ENCODE measurements at regions not wholly inside any gene's neighbourhood (a gene's known extent, or its start where the extent isn't known, plus 50 kb on each side); places are given as distances from the start of the nearest gene placed in this dataset.

DNA sequence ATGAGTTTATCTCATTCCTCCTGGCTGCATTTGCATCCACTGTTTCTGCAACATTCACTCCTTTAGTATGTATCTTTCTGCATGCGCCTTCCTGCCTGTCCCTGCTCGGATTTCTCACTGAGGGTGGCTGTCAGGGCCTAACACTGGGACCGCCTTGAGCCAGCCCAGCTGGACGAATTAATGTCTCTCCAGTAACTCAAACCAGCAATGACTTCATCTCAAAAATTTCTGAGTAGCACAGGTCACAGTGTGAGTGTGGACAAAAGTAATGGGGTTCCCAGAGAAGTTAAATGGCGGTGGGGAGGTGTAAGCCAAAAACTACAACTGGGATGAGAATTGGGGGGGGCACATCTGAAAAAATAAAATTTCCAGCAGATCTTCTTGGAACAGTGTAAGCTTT, 444.0 kb upstream of the MGMT start:
- no peak for FAIRE-seq
- Histone ChIP-seq H3K9ac (replicated peaks; ENCODE audit: extremely low read depth, insufficient read depth, low read length) (no peak overlapping the region), H3K27ac (ENCODE audit: insufficient read depth, low read depth, low read length) (no peak overlapping the region), H3K9me1 (replicated peaks; ENCODE audit: control insufficient read depth, extremely low read depth, insufficient read depth, low read length) (no peaks in the 10 kb centered on the region), H3K36me3 (ENCODE audit: control insufficient read depth in 2 of 2, extremely low read depth in 1 of 2, insufficient read depth in 2 of 2, low read length in 2 of 2) (no peaks in the 10 kb centered on the region), H3K79me2 (ENCODE audit: control insufficient read depth, insufficient read depth, low read length) (no peaks in the 10 kb centered on the region), H3K4me3 (replicated peaks in 1 of 3; ENCODE audit: insufficient read depth in 1 of 3, low read depth in 1 of 3, low read length in 3 of 3) (no peak overlapping the region), H3K27me3 (ENCODE audit: control insufficient read depth in 2 of 2, insufficient read depth in 2 of 2, low read length in 2 of 2) (peaks cover 0 to 2% of the 10 kb centered on the region in 2 experiments), H4K20me1 (replicated peaks; ENCODE audit: control insufficient read depth, extremely low read depth, insufficient read depth, low read length) (no peaks in the 10 kb centered on the region), H3K9me3 (replicated peaks; ENCODE audit: control insufficient read depth, insufficient read depth, low read length) (no peaks in the 10 kb centered on the region), H2AFZ (ENCODE audit: low read depth, low read length) (no peak overlapping the region), H3K4me2 (ENCODE audit: insufficient read depth, low read length) (no peak overlapping the region), H3K4me1 (ENCODE audit: control insufficient read depth, extremely low read depth, insufficient read depth, low read length) (no peaks in the 10 kb centered on the region)
- ChIA-PET CTCF (interaction anchor here (1.2 kb wide), 1 partner anchor 948 kb away, joined by 3 read pairs; no protein-coding TSS in a partner anchor), POLR2A (no interaction called here)
- BruUV-seq (replicated peaks): no TSS peak
- intact Hi-C loops (cut with micrococcal nuclease): no loop called here
- dilution Hi-C loops (cut with MboI; ENCODE audit: extremely low pct_ligation_motif_present, low sequenced_read_pairs): no loop called here
- TF ChIP-seq EZH2 (IDR thresholded peaks at IDR 0.05; ENCODE audit: borderline replicate concordance, low read depth, low read length, severe bottlenecking): no peak
- TF ChIP-seq, protein P1, sequence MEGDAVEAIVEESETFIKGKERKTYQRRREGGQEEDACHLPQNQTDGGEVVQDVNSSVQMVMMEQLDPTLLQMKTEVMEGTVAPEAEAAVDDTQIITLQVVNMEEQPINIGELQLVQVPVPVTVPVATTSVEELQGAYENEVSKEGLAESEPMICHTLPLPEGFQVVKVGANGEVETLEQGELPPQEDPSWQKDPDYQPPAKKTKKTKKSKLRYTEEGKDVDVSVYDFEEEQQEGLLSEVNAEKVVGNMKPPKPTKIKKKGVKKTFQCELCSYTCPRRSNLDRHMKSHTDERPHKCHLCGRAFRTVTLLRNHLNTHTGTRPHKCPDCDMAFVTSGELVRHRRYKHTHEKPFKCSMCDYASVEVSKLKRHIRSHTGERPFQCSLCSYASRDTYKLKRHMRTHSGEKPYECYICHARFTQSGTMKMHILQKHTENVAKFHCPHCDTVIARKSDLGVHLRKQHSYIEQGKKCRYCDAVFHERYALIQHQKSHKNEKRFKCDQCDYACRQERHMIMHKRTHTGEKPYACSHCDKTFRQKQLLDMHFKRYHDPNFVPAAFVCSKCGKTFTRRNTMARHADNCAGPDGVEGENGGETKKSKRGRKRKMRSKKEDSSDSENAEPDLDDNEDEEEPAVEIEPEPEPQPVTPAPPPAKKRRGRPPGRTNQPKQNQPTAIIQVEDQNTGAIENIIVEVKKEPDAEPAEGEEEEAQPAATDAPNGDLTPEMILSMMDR (IDR thresholded peaks at IDR 0.05; ENCODE audit: extremely low read depth in 1 of 2, insufficient read depth in 1 of 2, low read depth in 1 of 2, low read length in 2 of 2): no peak
- TF ChIP-seq FOS (IDR thresholded peaks at IDR 0.05; ENCODE audit: borderline replicate concordance, insufficient read depth, low read length): no peak
- no peak for TF ChIP-seq MYC (IDR thresholded peaks at IDR 0.05; ENCODE audit: low read depth, low read length)
- no peak for TF ChIP-seq POLR2AphosphoS5 (IDR thresholded peaks at IDR 0.05; ENCODE audit: insufficient read depth, low read depth, low read length)
- TF ChIP-seq, protein P2, sequence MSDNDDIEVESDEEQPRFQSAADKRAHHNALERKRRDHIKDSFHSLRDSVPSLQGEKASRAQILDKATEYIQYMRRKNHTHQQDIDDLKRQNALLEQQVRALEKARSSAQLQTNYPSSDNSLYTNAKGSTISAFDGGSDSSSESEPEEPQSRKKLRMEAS (IDR thresholded peaks at IDR 0.05; ENCODE audit: insufficient read depth, insufficient read length): no peak
- TF ChIP-seq POLR2A (IDR thresholded peaks at IDR 0.05; ENCODE audit: low read depth, low read length): no peak
- TF ChIP-seq GATA2 (IDR thresholded peaks at IDR 0.05; ENCODE audit: insufficient read depth, insufficient read length, low read depth, low read length): no peak
- no peak for TF ChIP-seq JUN (IDR thresholded peaks at IDR 0.05; ENCODE audit: borderline replicate concordance, insufficient read depth, insufficient read length, low read depth)
- DNase-seq (ENCODE audit: low read depth, low spot score): no peak
